WTC11 (cell line): ENCODE measurements at regions not wholly inside any gene's neighbourhood (a gene's known extent, or its start where the extent isn't known, plus 50 kb on each side); places are given as distances from the start of the nearest gene placed in this dataset.

ENCODE experiments used
- ATAC-seq: fragments of 200-7000 bp; cut with Tn5 transposase; 2 replicates; pipeline ENCODE4 v1.10.0; 2021; ENCODE audit warnings: mild to moderate bottlenecking, moderate library complexity
- CTCF ChIA-PET: fragments of 300-600 bp; sonication (Branson Sonifier 250); formaldehyde crosslinking; loops from one replicate; lab custom pipeline; 2021; ENCODE audit warnings: antibody characterized with exemption; lab: Charles Lee
- POLR2A ChIA-PET: fragments of 350-600 bp; sonication (Branson Sonifier 250); formaldehyde crosslinking; loops from one replicate; lab custom pipeline; 2021; ENCODE audit warnings: antibody characterized with exemption; lab: Charles Lee
- DNase-seq: peaks from one replicate; pipeline ENCODE4 v3.0.0; 2021; ENCODE audit warnings: low spot score
- H3K27ac Mint-ChIP-seq: 2 replicates; pipeline ENCODE4 v1.8.0; 2021; ENCODE audit warnings: mixed read lengths
- H3K27me3 Mint-ChIP-seq: 2 replicates; pipeline ENCODE4 v1.8.0; 2021; ENCODE audit warnings: low read depth, mild to moderate bottlenecking, moderate library complexity, mixed read lengths
- H3K36me3 Mint-ChIP-seq: 2 replicates; pipeline ENCODE4 v1.8.0; 2021; ENCODE audit warnings: mixed read lengths
- H3K4me1 Mint-ChIP-seq: 2 replicates; pipeline ENCODE4 v1.8.0; 2022; ENCODE audit warnings: mixed read lengths
- H3K4me3 Mint-ChIP-seq: 2 replicates; pipeline ENCODE4 v1.8.0; 2021; ENCODE audit warnings: mild to moderate bottlenecking, moderate library complexity, mixed read lengths
- H3K9me3 Mint-ChIP-seq: 2 replicates; pipeline ENCODE4 v1.8.0; 2021; ENCODE audit warnings: mixed read lengths
- AR ChIP-seq: fragments of 250-450 bp; sonication (Bioruptor Pico); IDR thresholded peaks from 2 replicates; pipeline ENCODE4 v1.9.0; 2021; ENCODE audit warnings: mild to moderate bottlenecking
- ARID4B ChIP-seq: sonication (generic); formaldehyde crosslinking; IDR thresholded peaks from 2 replicates; pipeline ENCODE4 v1.8.0; 2023; ENCODE audit warnings: missing genetic modification reagents, mild to moderate bottlenecking, borderline replicate concordance
- ATF3 ChIP-seq: sonication (generic); formaldehyde crosslinking; conservative IDR thresholded peaks from 2 replicates; pipeline ENCODE4 v1.8.1; 2022; ENCODE audit warnings: mild to moderate bottlenecking, missing genetic modification reagents
- ATF6 ChIP-seq: sonication (generic); formaldehyde crosslinking; IDR thresholded peaks from 2 replicates; pipeline ENCODE4 v1.8.1; 2023; ENCODE audit warnings: mild to moderate bottlenecking, missing genetic modification reagents
- CBFB ChIP-seq: sonication (generic); formaldehyde crosslinking; IDR thresholded peaks from 2 replicates; pipeline ENCODE4 v1.8.1; 2022; ENCODE audit warnings: mild to moderate bottlenecking, low read depth, missing genetic modification reagents
- CDX4 ChIP-seq: fragments of 250-450 bp; sonication (Bioruptor Pico); IDR thresholded peaks from 2 replicates; pipeline ENCODE4 v1.9.0; 2021; ENCODE audit warnings: moderate library complexity, mild to moderate bottlenecking, inconsistent platforms, borderline replicate concordance
- E2F1 ChIP-seq: sonication (generic); formaldehyde crosslinking; IDR thresholded peaks from 2 replicates; pipeline ENCODE4 v1.8.0; 2022; ENCODE audit warnings: mild to moderate bottlenecking, missing genetic modification reagents
- E2F4 ChIP-seq: sonication (generic); formaldehyde crosslinking; IDR thresholded peaks from 2 replicates; pipeline ENCODE4 v1.8.1; 2022; ENCODE audit warnings: low read depth, mild to moderate bottlenecking, moderate library complexity, missing genetic modification reagents, borderline replicate concordance
- ETV6 ChIP-seq: sonication (generic); formaldehyde crosslinking; IDR thresholded peaks from 2 replicates; pipeline ENCODE4 v1.8.1; 2022; ENCODE audit warnings: mild to moderate bottlenecking, missing genetic modification reagents
- GTF2I ChIP-seq: fragments of 250-450 bp; sonication (Bioruptor Pico); conservative IDR thresholded peaks from 2 replicates; pipeline ENCODE4 v1.4.0; 2021; ENCODE audit warnings: mild to moderate bottlenecking
- MAX ChIP-seq: sonication (generic); formaldehyde crosslinking; IDR thresholded peaks from 2 replicates; pipeline ENCODE4 v1.8.0; 2022; ENCODE audit warnings: mild to moderate bottlenecking, missing genetic modification reagents
- NFE2L1 ChIP-seq: sonication (generic); formaldehyde crosslinking; IDR thresholded peaks from 2 replicates; pipeline ENCODE4 v1.8.1; 2023; ENCODE audit warnings: missing genetic modification reagents
- NFYB ChIP-seq: sonication (generic); formaldehyde crosslinking; conservative IDR thresholded peaks from 2 replicates; pipeline ENCODE4 v1.8.0; 2022; ENCODE audit warnings: low read depth, missing genetic modification reagents
- TEAD4 ChIP-seq: sonication (generic); formaldehyde crosslinking; IDR thresholded peaks from 2 replicates; pipeline ENCODE4 v1.8.0; 2022; ENCODE audit warnings: mild to moderate bottlenecking, missing genetic modification reagents
- ZNF396 ChIP-seq: fragments of 250-450 bp; sonication (Bioruptor Pico); IDR thresholded peaks from 2 replicates; pipeline ENCODE4 v1.8.0; 2021; ENCODE audit warnings: mild to moderate bottlenecking, moderate library complexity, borderline replicate concordance
- ZNF416 ChIP-seq: fragments of 250-450 bp; sonication (Bioruptor Pico); IDR thresholded peaks from 2 replicates; pipeline ENCODE4 v1.9.0; 2021; ENCODE audit warnings: mild to moderate bottlenecking, inconsistent platforms
- ZNF425 ChIP-seq: fragments of 250-450 bp; sonication (Bioruptor Pico); conservative IDR thresholded peaks from 2 replicates; pipeline ENCODE4 v1.9.0; 2021; ENCODE audit warnings: mild to moderate bottlenecking
- ZSCAN18 ChIP-seq: fragments of 250-450 bp; sonication (Bioruptor Pico); IDR thresholded peaks from 2 replicates; pipeline ENCODE4 v2.1.2; 2022; ENCODE audit warnings: mild to moderate bottlenecking, moderate library complexity

GRCh38 chr4:23700197-23700596, 189.7 kb downstream of the PPARGC1A start (continued):
- TF ChIP-seq ZSCAN18 (CRISPR knock-in tag): no peak
- no peak for TF ChIP-seq ATF3 (CRISPR knock-in tag)
- TF ChIP-seq ETV6: no peak

- H3K9me3 Mint-ChIP-seq: peaks cover 4% of the 10 kb centered on the region
- ATAC-seq: no peak
- no peaks in the 10 kb centered on the region for H3K36me3 Mint-ChIP-seq
- H3K4me1 Mint-ChIP-seq: peaks cover 11% of the 10 kb centered on the region
- no peak for DNase-seq
- no peaks in the 10 kb centered on the region for H3K27me3 Mint-ChIP-seq
- no peak overlapping the region for H3K27ac Mint-ChIP-seq
- H3K4me3 Mint-ChIP-seq: no peak overlapping the region
- CTCF ChIA-PET: interaction anchor here (1.4 kb wide), 1 partner anchor 83 kb away, joined by 4 read pairs; no protein-coding TSS in a partner anchor
- POLR2A ChIA-PET: no interaction called here
- TF ChIP-seq CDX4 (no peak), NFE2L1 (CRISPR knock-in tag) (no peak), NFYB (CRISPR knock-in tag) (no peak), ATF6 (CRISPR knock-in tag) (no peak), ZNF396 (CRISPR knock-in tag) (no peak), E2F1 (no peak), AR (CRISPR knock-in tag) (no peak), TEAD4 (no peak), ZNF416 (CRISPR knock-in tag) (no peak), GTF2I (CRISPR knock-in tag) (no peak), ZNF425 (CRISPR knock-in tag) (no peak), MAX (CRISPR knock-in tag) (no peak), E2F4 (CRISPR knock-in tag) (no peak), ARID4B (CRISPR knock-in tag) (no peak), CBFB (CRISPR knock-in tag) (no peak)
These were observed 192.1 kb downstream of the PPARGC1A start for GRCh38 chr4:23697722-23698121.
